Skeletal muscle satellite cell (primary cell): ENCODE measurements at regions not wholly inside any gene's neighbourhood (a gene's known extent, or its start where the extent isn't known, plus 50 kb on each side); places are given as distances from the start of the nearest gene placed in this dataset.

Source experiments
- H3K27me3 ChIP-seq: 2 replicates; pipeline ENCODE4 v1.7.0; 2013; ENCODE audit warnings: low read length; ENCODE audit not compliant: control insufficient read depth, insufficient read depth
- H3K36me3 ChIP-seq: 2 replicates; pipeline ENCODE4 v1.7.0; 2013; ENCODE audit warnings: mild to moderate bottlenecking, control low read depth, low read length; ENCODE audit not compliant: insufficient read depth
- H3K4me1 ChIP-seq: 2 replicates; pipeline ENCODE4 v1.7.0; 2013; ENCODE audit warnings: low read length; ENCODE audit not compliant: control insufficient read depth, insufficient read depth
- H3K4me2 ChIP-seq: 2 replicates; pipeline ENCODE4 v1.7.0; 2013; ENCODE audit warnings: mild to moderate bottlenecking, low read length
- H3K4me3 ChIP-seq: 2 replicates; pipeline ENCODE4 v1.7.0; 2013; ENCODE audit warnings: low read length
- H3K9ac ChIP-seq: 2 replicates; pipeline ENCODE4 v1.7.0; 2013; ENCODE audit warnings: mild to moderate bottlenecking, low read depth, low read length, moderate library complexity
- H3K9me3 ChIP-seq: replicated peaks from 2 replicates; pipeline ENCODE4 v1.7.0; 2013; ENCODE audit warnings: mild to moderate bottlenecking, control low read depth, low read length

DNA sequence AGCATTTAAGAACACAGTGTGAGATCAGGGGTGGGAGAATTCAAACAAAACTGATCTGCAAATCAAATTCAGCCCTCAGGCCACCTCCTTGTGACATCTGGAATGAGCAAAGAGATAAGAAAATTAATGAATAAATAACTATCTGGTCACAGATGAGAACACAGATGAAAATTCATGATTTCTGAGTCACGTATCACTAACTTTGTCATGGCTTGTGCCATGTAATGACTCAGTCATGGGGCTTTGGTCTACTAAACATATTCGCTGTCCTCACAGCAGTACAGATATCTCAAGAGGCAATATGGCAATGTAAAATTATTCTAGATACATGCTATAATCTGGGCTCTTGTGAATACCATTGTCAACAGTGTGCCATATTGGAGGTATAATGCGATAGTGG is 274.4 kb downstream of the MAN2A1 start:
- no peak overlapping the region for H3K4me3 ChIP-seq
- H3K9ac ChIP-seq: no peak overlapping the region
- no peaks in the 10 kb centered on the region for H3K9me3 ChIP-seq
- H3K36me3 ChIP-seq: no peaks in the 10 kb centered on the region
- no peak overlapping the region for H3K4me2 ChIP-seq
- H3K4me1 ChIP-seq: no peaks in the 10 kb centered on the region
- no peaks in the 10 kb centered on the region for H3K27me3 ChIP-seq

DNA sequence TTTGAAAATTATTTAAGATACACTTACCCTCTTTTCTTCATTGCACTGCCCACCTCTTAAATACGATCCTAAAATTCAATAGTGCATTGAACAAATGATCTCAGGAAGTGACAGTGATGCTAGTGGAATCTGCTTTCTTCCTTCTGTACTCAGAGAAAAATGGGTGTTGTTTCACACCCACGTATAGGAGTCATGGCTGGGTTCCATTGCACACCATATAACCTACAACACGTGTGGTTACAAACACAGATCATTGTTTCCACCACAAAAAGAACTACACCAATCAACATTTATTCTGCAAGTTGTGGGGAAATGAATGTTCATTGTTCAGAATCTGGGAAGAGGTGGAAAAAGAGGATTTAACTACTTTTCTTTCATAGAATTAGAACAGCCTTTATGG is 275.9 kb downstream of the MAN2A1 start:
- Histone ChIP-seq H3K9me3 (no peaks in the 10 kb centered on the region), H3K4me3 (no peak overlapping the region), H3K4me2 (no peak overlapping the region), H3K27me3 (no peaks in the 10 kb centered on the region), H3K9ac (no peak overlapping the region), H3K36me3 (no peaks in the 10 kb centered on the region), H3K4me1 (no peaks in the 10 kb centered on the region)

DNA sequence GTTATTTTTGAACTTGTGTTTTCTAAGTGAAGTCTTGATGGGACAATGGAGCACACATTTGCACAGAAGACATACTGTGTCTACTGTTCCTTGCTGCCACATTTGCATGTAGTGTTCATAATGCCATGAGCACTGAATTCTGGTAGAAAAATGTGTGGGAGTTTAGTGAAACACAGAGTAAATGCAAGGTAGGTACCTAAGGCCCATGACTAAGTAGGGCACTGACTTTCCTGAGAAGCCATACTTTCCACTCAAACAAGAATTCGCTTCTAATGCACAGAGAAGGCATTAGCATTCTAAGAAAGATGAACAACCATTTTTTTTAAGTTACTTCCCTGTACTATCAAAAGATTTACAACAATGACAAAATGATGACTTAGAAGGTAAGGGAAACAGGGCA is 282.2 kb downstream of the MAN2A1 start:
- no peaks in the 10 kb centered on the region for H3K36me3 ChIP-seq
- H3K4me1 ChIP-seq: no peaks in the 10 kb centered on the region
- H3K9ac ChIP-seq: no peak overlapping the region
- H3K4me2 ChIP-seq: no peak overlapping the region
- no peaks in the 10 kb centered on the region for H3K9me3 ChIP-seq
- H3K27me3 ChIP-seq: no peaks in the 10 kb centered on the region
- no peak overlapping the region for H3K4me3 ChIP-seq

DNA sequence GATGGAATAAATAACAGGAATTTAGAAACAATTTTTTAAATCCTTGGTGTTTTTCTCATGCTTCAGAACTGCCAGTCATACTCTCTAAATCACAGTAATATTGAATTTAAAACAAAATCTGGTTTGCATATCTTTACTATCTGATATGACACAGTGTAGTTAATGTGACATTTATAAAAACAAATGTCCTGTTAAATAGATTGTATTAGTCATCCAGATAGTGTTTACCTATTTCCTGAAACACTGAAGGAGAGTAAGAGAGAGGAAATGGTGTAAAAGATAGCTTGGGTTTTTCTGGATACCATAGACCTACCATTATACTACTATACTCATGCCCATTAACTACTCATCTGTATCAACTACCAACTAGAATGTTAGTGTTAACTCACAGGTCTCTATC is 292.3 kb downstream of the MAN2A1 start:
- Histone ChIP-seq H3K4me2 (no peak overlapping the region), H3K9ac (no peak overlapping the region), H3K4me3 (no peak overlapping the region), H3K36me3 (no peaks in the 10 kb centered on the region), H3K27me3 (no peaks in the 10 kb centered on the region), H3K4me1 (peaks cover 3% of the 10 kb centered on the region), H3K9me3 (no peaks in the 10 kb centered on the region)

DNA sequence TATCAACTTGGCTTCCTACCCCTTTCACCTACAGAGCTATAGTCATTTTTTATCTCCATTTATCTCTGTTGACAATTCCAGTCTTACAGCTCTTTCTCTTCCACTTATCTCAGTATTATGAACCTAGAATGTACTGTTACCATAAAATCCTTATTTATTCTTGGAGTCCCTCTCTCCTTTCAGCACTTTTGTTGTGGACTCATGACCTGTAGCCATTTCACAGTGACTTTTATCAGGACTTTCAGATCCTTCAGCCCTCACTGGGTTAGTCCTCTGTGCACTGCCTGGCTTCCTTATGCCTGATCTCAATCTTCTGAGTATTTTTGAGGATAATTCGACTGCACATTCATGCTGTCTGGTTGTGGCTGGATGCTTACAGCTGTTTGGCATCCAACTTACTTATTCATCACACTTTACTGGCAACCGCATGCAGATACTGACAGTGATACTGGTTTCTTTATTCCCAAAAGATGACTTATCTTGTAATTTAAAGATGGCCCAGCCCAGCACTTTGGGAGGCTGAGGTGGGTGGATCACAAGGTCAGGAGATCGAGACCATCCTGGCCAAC is 293.3 kb downstream of the MAN2A1 start:
- Histone ChIP-seq H3K9me3 (no peaks in the 10 kb centered on the region), H3K27me3 (no peaks in the 10 kb centered on the region), H3K9ac (no peak overlapping the region), H3K4me3 (no peak overlapping the region), H3K36me3 (no peaks in the 10 kb centered on the region), H3K4me2 (no peak overlapping the region), H3K4me1 (peaks cover 11% of the 10 kb centered on the region)

DNA sequence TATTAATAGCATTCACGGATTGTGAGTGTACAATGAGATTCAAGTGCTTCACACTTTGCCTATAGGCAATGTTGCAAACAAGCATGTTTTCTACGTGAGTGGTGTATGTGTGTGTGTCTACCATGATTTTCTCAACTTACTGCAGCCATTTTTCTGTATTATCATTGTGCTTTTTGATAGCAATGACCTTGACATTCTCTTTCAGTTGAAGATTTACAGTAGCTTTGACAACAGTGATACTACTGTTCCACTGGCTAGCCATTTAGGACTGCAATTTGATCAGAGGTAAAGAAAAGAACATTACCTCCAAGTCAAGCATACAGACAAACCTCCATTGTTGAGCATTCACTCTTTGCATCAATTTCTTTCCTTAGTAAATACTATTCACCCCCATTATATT is 297.0 kb downstream of the MAN2A1 start:
- Histone ChIP-seq H3K4me1 (peaks cover 12% of the 10 kb centered on the region), H3K9ac (no peak overlapping the region), H3K27me3 (no peaks in the 10 kb centered on the region), H3K4me3 (no peak overlapping the region), H3K4me2 (no peak overlapping the region), H3K9me3 (no peaks in the 10 kb centered on the region), H3K36me3 (no peaks in the 10 kb centered on the region)

DNA sequence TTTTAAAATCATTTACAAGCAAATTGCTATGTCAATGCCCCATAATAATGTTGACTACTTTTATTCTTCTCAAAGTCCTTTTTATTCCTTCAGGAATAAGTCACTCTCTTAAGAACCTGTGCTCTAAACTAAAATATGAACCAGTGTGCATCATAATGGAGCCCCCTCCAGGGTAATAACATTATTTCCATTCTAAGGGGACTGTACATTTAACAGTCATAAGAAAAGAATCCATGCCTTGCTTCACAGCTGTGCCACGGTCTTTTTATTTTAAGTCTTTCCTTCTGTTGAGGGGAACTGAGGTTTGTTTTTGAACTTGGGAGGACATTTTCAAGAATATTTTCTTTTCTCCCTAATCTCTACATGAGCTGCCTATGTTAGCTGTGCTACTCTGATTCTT is 297.6 kb downstream of the MAN2A1 start:
- Histone ChIP-seq H3K4me1 (peaks cover 9% of the 10 kb centered on the region), H3K9me3 (no peaks in the 10 kb centered on the region), H3K27me3 (no peaks in the 10 kb centered on the region), H3K4me3 (no peak overlapping the region), H3K4me2 (no peak overlapping the region), H3K9ac (peak overlapping the region; percentile 7), H3K36me3 (no peaks in the 10 kb centered on the region)

DNA sequence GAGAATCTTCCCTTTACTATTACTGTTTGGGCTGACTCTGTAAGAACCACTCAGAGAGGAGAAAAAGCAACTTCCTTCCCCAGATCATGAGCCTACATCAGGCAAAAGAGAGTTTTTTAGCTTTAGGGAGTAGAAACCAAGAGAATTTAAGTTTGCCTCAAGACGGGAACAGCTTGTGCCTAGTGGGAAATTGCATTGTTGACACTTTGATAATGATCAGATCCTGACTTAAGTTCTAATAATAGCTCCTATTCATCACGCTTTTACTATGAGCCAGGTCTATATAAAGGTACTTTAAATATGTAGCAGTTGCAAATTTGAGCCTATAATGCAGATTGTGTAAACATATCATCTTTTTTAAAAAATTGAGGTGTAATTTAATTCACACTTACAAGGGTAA is 298.2 kb downstream of the MAN2A1 start:
- Histone ChIP-seq H3K27me3 (no peaks in the 10 kb centered on the region), H3K4me3 (no peak overlapping the region), H3K36me3 (no peaks in the 10 kb centered on the region), H3K4me2 (no peak overlapping the region), H3K9ac (peak overlapping the region; percentile 7), H3K4me1 (peaks cover 9% of the 10 kb centered on the region), H3K9me3 (no peaks in the 10 kb centered on the region)

DNA sequence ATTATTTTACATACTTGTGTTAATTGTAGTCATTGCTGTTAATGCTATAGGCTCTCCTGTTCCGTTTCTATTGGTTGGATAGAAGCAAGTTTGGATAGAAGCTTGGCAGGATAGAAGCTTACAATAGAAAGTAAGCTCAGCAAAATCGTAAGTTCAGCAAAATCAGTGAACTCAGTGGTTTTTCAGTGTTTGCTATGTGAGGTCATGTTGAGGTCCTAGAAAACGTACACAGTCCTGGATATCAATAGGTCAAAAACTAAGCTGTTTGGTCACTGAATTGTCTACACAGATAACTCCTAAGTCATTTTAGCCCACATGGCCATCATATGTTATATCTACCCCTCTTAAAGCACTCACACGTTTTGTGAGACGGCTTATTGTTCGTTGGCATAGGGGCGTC is 299.4 kb downstream of the MAN2A1 start:
- Histone ChIP-seq H3K9me3 (no peaks in the 10 kb centered on the region), H3K4me3 (no peak overlapping the region), H3K4me1 (peaks cover 9% of the 10 kb centered on the region), H3K36me3 (no peaks in the 10 kb centered on the region), H3K9ac (no peak overlapping the region), H3K4me2 (no peak overlapping the region), H3K27me3 (no peaks in the 10 kb centered on the region)

DNA sequence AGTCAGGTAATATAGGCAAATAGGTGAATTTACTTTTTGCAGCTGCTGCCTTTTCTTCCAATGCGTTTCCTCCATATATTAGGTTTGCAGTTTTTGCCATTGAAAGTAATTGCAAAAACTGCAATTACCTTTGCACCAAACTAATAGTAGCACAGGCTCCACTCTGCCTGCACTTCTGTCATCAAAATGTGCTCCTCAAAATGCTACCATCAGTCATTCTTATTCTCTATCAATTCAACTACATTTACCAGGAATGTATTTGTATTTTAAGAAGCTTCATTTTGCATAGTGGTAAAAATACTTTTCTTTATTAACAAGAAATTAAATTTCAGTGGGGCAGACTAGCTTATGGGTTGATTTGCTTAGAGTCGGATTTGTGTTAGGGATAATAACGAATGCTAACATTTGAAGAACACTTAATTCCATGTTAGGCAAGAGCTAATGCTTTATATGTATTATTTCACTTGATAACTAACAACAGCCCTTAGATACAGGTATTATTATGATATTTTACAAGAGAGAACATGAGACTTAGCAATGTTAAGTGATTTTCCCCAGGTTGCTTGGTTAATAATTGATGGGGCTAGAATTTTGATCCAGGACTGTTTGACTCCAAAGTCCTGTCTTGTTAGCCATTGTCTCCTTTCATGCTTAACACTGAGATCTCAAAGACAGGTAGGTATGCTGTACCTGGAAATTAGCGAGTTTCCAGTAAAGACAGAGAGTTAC is 300.4 kb downstream of the MAN2A1 start:
- Histone ChIP-seq H3K4me2 (no peak overlapping the region), H3K36me3 (no peaks in the 10 kb centered on the region), H3K27me3 (no peaks in the 10 kb centered on the region), H3K9ac (no peak overlapping the region), H3K9me3 (no peaks in the 10 kb centered on the region), H3K4me3 (no peak overlapping the region), H3K4me1 (peaks cover 9% of the 10 kb centered on the region)

DNA sequence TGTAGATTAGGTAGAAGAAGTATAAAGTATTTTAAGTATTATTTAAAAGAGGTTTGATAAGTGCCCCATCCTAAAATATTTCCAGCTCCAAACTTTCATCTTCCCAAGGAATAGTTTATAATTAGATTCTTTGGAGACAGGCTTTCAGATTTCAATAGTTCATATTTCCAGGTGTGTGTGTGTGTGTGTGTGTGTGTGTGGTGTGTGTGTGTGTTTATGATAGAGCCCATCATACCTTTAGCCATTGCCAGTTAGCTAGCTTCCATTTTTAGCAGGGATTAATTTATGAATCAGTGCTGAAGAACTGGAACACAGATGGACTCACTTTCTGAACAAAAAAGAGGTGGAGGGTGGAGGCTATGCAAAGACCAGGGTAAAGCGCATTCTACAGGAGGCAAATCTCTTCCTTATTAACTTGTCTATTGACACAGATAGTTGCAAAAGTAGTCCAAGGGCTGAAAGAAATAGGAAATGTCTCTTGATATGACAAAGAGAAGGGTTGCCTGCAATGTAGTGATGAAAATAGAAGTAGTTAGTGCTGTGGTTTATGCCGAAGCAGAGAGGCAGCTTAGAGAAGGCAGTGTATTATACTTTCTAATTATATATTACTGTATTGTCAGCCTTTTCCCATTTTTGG is 301.1 kb downstream of the MAN2A1 start:
- Histone ChIP-seq H3K9me3 (no peaks in the 10 kb centered on the region), H3K4me1 (peaks cover 12% of the 10 kb centered on the region), H3K9ac (no peak overlapping the region), H3K4me2 (no peak overlapping the region), H3K4me3 (no peak overlapping the region), H3K27me3 (no peaks in the 10 kb centered on the region), H3K36me3 (no peaks in the 10 kb centered on the region)
